ENCODE measurements at regions not wholly inside any gene's neighbourhood (a gene's known extent, or its start where the extent isn't known, plus 50 kb on each side); places are given as distances from the start of the nearest gene placed in this dataset.

DNA sequence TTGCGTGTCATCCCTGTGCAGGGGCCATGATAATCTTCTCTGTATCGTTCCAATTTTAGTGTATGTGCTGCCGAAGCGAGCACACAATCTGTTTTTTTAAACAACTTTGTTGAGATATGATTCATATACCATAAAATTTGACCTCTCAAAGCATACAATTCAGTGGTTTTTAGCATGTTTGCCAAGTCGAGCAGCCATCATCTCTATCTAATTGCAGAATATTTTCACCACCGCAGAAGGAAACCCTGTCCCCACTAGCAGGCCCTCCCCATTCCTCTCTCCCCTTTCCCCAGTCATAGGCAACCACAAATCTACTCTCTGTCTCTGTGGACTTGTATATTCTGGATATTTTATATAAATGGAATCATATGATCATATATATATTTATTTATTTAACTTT lies 78.7 kb upstream of the TINAGL1 start:
- TF ChIP-seq SP1 (IDR thresholded peaks at IDR 0.05): no peak
- no peak for TF ChIP-seq SP1 (CRISPR knock-in tag; IDR thresholded peaks at IDR 0.05)
- TF ChIP-seq JUN (CRISPR knock-in tag; IDR thresholded peaks at IDR 0.05): no peak
- TF ChIP-seq MEF2D (CRISPR knock-in tag; IDR thresholded peaks at IDR 0.05): no peak
- no peak for TF ChIP-seq GABPA (IDR thresholded peaks at IDR 0.05; ENCODE audit: low read depth, low read length)
- no peak for TF ChIP-seq GABPA (CRISPR knock-in tag; IDR thresholded peaks at IDR 0.05; ENCODE audit: low read depth)
- TF ChIP-seq, protein P1, sequence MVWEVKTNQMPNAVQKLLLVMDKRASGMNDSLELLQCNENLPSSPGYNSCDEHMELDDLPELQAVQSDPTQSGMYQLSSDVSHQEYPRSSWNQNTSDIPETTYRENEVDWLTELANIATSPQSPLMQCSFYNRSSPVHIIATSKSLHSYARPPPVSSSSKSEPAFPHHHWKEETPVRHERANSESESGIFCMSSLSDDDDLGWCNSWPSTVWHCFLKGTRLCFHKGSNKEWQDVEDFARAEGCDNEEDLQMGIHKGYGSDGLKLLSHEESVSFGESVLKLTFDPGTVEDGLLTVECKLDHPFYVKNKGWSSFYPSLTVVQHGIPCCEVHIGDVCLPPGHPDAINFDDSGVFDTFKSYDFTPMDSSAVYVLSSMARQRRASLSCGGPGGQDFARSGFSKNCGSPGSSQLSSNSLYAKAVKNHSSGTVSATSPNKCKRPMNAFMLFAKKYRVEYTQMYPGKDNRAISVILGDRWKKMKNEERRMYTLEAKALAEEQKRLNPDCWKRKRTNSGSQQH (CRISPR knock-in tag; IDR thresholded peaks at IDR 0.05; ENCODE audit: low read depth): no peak

Measured in HepG2 (cell line).